Coronary artery (tissue), 2 donors: ENCODE measurements at regions not wholly inside any gene's neighbourhood (a gene's known extent, or its start where the extent isn't known, plus 50 kb on each side); places are given as distances from the start of the nearest gene placed in this dataset.

ENCODE experiments used
- DNase-seq: peaks from one replicate; pipeline ENCODE4 v3.0.0-alpha.2; 2017; ENCODE audit warnings: low spot score
- H3K27ac ChIP-seq, 2 donors: fragments of 200-600 bp; sonication (generic); one replicate each; pipeline ENCODE4 v1.5.1; 2016 to 2019
- H3K4me3 ChIP-seq: fragments of 200-600 bp; sonication (generic); 2 replicates; pipeline ENCODE4 v1.5.1; 2016; ENCODE audit warnings: mild to moderate bottlenecking, moderate library complexity
- TF ChIP-seq, protein P1 (sequence below): fragments of 200-600 bp; sonication (generic); IDR thresholded peaks from one replicate; pipeline ENCODE4 v1.5.1; 2019; ENCODE audit warnings: antibody characterized with exemption

DNA sequence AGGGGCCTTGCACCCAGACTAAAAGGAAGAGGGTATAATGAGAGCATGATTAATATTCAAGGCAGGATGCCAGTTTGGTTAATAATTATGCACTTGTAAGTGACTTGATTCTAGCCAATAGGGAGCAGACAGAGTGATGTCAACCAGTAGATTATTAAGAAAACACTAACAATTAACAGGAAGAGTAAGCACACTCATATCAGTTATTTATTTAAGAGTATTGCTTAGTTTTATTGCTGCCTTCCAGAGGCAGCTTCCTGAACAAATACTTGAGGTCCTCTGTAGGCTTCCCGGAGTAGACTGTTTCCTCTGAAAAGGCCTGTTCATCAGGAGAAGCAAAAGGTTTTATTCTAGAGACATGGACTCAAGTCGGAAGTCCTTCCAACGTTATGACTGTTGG lies 129.1 kb upstream of the AFF2 start:
- no peak for DNase-seq
- H3K27ac ChIP-seq = no peak overlapping the region
- TF ChIP-seq, protein P1, sequence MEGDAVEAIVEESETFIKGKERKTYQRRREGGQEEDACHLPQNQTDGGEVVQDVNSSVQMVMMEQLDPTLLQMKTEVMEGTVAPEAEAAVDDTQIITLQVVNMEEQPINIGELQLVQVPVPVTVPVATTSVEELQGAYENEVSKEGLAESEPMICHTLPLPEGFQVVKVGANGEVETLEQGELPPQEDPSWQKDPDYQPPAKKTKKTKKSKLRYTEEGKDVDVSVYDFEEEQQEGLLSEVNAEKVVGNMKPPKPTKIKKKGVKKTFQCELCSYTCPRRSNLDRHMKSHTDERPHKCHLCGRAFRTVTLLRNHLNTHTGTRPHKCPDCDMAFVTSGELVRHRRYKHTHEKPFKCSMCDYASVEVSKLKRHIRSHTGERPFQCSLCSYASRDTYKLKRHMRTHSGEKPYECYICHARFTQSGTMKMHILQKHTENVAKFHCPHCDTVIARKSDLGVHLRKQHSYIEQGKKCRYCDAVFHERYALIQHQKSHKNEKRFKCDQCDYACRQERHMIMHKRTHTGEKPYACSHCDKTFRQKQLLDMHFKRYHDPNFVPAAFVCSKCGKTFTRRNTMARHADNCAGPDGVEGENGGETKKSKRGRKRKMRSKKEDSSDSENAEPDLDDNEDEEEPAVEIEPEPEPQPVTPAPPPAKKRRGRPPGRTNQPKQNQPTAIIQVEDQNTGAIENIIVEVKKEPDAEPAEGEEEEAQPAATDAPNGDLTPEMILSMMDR = no peak

DNA sequence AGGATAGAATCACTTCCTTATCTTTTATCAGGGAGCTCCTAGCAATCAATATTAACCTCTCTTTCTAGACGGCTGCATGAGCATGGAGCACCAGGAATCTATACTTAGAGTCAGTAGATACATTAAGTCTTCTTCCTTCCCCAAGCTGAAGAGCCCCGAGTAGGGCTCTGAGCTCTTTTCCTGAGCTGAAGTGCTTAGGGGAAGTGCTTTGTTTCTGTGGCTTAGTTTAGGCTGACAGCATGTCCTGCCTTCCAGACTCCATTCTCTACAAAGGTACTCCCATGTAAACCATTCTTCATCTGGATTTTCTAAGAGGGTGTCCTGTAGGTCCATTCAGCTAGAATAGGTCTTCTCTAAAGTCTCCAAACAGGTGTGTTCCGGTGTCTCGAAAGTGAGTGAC lies 127.5 kb upstream of the AFF2 start:
- TF ChIP-seq, protein P1 = no peak
- Histone ChIP-seq H3K4me3 (no peak overlapping the region), H3K27ac (no peak overlapping the region)
- no peak for DNase-seq

More for the DNA sequence above, 129.1 kb upstream of the AFF2 start:
- H3K4me3 ChIP-seq = no peak overlapping the region

DNA sequence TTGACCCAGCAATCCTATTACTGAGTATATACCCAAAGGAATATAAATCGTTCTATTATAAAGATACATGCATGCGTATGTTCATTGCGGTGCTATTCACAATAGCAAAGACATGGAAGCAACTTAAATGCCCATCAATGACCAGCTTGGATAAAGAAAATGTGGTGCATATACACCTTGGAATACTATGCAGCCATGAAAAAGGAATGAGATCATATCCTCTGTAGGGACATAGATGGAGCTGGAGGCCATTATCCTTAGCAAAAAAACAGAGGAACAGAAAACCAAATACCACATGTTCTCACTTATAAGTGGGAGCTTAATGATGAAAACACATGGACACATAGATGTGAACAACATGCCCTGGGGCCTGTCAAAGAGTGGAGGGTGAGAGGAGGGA lies 124.1 kb upstream of the AFF2 start:
- Histone ChIP-seq H3K4me3 (no peak overlapping the region), H3K27ac (no peak overlapping the region)
- no peak for DNase-seq
- TF ChIP-seq, protein P1 = no peak

DNA sequence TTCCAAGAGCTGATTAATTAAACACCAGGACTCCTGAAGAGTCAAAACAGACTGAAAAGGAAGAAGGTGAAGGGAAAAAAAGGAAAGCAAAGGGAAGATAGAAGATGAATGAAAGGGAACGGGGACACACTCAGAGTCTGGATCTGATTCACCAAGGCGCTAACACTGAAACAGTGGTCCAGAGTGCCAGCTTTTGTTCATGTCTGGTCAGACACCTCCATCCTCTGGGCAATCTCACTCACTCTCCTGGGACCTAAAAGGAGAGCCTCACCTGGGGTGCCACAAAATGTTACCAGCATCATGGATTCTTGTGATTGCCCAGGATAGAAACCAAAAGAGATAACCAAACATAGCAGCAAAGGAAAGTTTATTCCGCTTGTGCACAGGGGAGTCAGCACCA lies 120.3 kb upstream of the AFF2 start:
- Histone ChIP-seq H3K27ac (no peak overlapping the region), H3K4me3 (no peak overlapping the region)
- TF ChIP-seq, protein P1 = no peak
- DNase-seq = no peak

DNA sequence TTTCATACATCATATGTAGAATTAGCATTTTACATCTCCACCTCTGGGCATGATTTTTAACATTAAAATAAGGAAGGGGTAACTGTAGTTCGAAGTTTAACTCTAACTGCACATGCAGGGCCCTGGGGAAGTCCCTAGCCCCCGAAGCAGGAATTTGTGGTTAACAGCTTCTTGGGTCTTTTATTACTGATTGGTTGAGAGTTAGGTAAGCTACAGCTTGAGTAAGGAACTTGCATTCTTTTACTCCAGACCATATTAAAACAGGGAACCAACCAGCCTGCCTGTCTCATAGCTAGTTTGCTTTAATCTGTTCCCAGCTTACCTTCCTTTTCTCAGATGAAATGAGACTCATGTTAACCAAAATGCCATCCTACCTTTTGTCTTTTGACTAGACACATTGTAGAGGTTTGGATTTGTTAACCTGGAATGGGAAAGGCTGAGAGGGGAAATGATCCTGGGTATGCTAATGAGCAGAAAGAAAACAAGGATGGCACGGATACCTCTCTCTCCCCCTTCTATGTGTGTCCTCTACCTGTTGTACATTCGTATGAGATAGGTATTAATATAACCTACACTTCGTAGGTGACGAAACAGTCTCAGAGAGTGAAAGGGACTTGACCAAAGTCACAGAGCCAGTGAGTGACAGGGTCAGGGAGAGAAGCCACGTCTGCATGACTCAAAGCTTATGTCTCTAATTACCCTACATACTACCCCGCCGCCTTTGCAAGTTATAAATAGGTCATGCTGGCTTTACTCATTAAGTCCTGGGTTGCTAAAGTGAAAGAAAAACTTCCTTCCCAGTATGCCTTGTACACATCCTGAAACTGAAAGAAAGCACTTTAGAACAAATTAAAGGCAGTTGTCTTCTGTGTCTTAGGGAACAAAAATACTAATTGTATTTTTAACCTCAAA lies 119.5 kb upstream of the AFF2 start:
- Histone ChIP-seq H3K4me3 (peak overlapping the region; percentile 25), H3K27ac (no peak overlapping the region)
- no peak for DNase-seq
- TF ChIP-seq, protein P1 = no peak

DNA sequence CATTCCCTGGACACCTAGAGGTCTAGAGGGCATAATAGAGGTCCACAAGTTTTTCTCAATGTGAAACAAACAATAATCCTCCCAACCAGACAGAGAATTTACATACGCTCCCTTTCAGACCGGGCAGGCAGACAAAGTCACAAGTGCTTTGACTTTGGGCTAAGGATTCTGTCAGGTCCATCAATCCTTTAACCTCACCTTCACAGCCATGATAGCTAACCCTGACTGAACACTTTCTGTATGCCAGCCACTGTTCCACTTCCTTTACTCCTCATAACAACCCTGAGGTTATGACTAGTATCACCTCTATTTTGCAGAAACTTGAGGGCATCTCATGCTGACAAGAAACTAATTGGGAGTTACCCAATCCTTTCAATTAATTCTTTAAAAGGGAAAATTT lies 118.8 kb upstream of the AFF2 start:
- Histone ChIP-seq H3K4me3 (no peak overlapping the region), H3K27ac (no peak overlapping the region)
- DNase-seq = no peak
- TF ChIP-seq, protein P1 = no peak

DNA sequence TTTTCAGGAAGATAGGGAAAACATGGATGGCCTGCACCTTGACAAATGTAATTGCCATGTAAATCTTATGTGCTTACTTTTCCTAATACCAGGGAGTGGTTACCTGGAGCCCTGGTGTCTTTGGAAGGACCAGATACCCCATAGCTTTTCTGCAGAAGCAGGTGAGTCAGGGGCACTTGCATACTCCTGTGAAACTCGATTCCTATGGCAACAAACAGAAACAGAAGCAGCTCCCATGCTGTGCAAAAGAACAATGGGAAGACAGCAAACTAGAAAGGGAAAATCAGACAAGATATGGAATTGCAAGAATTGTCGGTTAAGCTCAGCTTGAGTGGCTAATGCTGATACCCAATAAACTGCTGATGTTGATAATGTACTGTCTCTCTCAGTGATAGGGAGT lies 117.4 kb upstream of the AFF2 start:
- no peak overlapping the region for H3K4me3 ChIP-seq
- H3K27ac ChIP-seq = no peak overlapping the region
- TF ChIP-seq, protein P1 = no peak
- no peak for DNase-seq
